Fibroblast of lung (primary cell): ENCODE measurements at regions not wholly inside any gene's neighbourhood (a gene's known extent, or its start where the extent isn't known, plus 50 kb on each side); places are given as distances from the start of the nearest gene placed in this dataset.

Experiments used
- DNase-seq, 2 donors: peaks; one replicate each; pipeline versions ENCODE4 v3.0.0 to v3.0.0-alpha.2; 2010; ENCODE audit warnings: low read depth in 2 of 2
- H2AFZ ChIP-seq: 2 replicates; pipeline ENCODE4 v1.5.1; 2012; ENCODE audit warnings: low read length, control low read depth, inconsistent platforms
- H3K27ac ChIP-seq: 2 replicates; pipeline ENCODE4 v1.5.1; 2011; ENCODE audit warnings: low read length, control low read depth; ENCODE audit not compliant: insufficient read depth
- H3K27me3 ChIP-seq: 2 replicates; pipeline ENCODE4 v1.5.1; 2011; ENCODE audit warnings: mild to moderate bottlenecking, low read length; ENCODE audit not compliant: control insufficient read depth, insufficient read depth
- H3K36me3 ChIP-seq: 2 replicates; pipeline ENCODE4 v1.5.1; 2011; ENCODE audit warnings: low read length; ENCODE audit not compliant: control insufficient read depth, insufficient read depth
- H3K4me1 ChIP-seq: 2 replicates; pipeline ENCODE4 v1.5.1; 2011; ENCODE audit warnings: low read length; ENCODE audit not compliant: control insufficient read depth, insufficient read depth; ENCODE audit errors: extremely low read depth
- H3K4me2 ChIP-seq: 2 replicates; pipeline ENCODE4 v1.5.1; 2011; ENCODE audit warnings: low read length, control low read depth; ENCODE audit not compliant: insufficient read depth; ENCODE audit errors: extremely low read depth
- H3K4me3 ChIP-seq, 4 experiments: fragments of 200-600 bp in 1 of 4; sonication (generic) in 1 of 4; replicated peaks in 1 of 4; 2 replicates each; pipeline ENCODE4 v1.5.1; 2011 to 2016; ENCODE audit warnings: low read length in 4 of 4, low read depth in 3 of 4, mild to moderate bottlenecking in 3 of 4, control low read depth in 2 of 4, inconsistent platforms in 1 of 4, mixed read lengths in 1 of 4; ENCODE audit not compliant: insufficient read depth in 1 of 4; ENCODE audit errors: control extremely low read depth in 1 of 4
- H3K79me2 ChIP-seq: 2 replicates; pipeline ENCODE4 v1.5.1; 2012; ENCODE audit warnings: mild to moderate bottlenecking, low read length, inconsistent platforms; ENCODE audit not compliant: control insufficient read depth, insufficient read depth
- H3K9ac ChIP-seq: 2 replicates; pipeline ENCODE4 v1.5.1; 2011; ENCODE audit warnings: mild to moderate bottlenecking, low read length, control low read depth; ENCODE audit not compliant: insufficient read depth
- H3K9me3 ChIP-seq: 2 replicates; pipeline ENCODE4 v1.5.1; 2012; ENCODE audit warnings: low read depth, low read length; ENCODE audit not compliant: control insufficient read depth, insufficient read depth
- H4K20me1 ChIP-seq: 2 replicates; pipeline ENCODE4 v1.5.1; 2011; ENCODE audit warnings: low read length; ENCODE audit not compliant: control insufficient read depth, insufficient read depth; ENCODE audit errors: extremely low read depth
- EZH2 ChIP-seq: IDR thresholded peaks from 2 replicates; pipeline ENCODE4 v1.5.1; 2012; ENCODE audit warnings: low read length, control low read depth, mild to moderate bottlenecking; ENCODE audit errors: missing control alignments
- TF ChIP-seq, protein P1 (sequence below), 2 donors: IDR thresholded peaks in 1 of 2; conservative IDR thresholded peaks in 1 of 2; 1 replicate in 1 of 2; 2 replicates in 1 of 2; pipeline ENCODE4 v1.5.1; 2011 to 2012; ENCODE audit warnings: low read length in 2 of 2, control low read depth in 1 of 2, inconsistent platforms in 1 of 2, low read depth in 1 of 2, mild to moderate bottlenecking in 1 of 2

DNA sequence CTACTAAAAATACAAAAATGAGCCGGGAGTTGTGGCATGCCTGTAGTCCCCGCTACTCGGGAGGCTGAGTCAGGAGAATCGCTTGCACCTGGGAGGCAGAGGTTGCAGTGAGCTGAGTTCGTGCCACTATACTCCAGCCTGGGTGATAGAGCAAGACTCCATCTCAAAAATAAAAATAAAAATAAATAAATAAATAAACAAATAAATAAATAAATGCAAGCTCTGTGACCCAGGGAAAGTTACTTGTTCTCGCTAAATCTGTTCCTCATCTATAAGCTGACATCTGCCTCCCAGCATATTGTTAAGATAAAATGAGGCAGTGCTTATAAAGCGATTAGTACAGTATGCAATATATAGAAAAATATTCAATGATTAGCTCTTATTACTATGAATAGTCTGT lies 56.4 kb upstream of the STK38L start:
- peaks cover 10% of the 10 kb centered on the region for H3K4me1 ChIP-seq
- no peak overlapping the region for H3K4me2 ChIP-seq
- no peak overlapping the region for H3K9ac ChIP-seq
- H2AFZ ChIP-seq, result no peak overlapping the region
- TF ChIP-seq EZH2, result no peak
- TF ChIP-seq, protein P1, sequence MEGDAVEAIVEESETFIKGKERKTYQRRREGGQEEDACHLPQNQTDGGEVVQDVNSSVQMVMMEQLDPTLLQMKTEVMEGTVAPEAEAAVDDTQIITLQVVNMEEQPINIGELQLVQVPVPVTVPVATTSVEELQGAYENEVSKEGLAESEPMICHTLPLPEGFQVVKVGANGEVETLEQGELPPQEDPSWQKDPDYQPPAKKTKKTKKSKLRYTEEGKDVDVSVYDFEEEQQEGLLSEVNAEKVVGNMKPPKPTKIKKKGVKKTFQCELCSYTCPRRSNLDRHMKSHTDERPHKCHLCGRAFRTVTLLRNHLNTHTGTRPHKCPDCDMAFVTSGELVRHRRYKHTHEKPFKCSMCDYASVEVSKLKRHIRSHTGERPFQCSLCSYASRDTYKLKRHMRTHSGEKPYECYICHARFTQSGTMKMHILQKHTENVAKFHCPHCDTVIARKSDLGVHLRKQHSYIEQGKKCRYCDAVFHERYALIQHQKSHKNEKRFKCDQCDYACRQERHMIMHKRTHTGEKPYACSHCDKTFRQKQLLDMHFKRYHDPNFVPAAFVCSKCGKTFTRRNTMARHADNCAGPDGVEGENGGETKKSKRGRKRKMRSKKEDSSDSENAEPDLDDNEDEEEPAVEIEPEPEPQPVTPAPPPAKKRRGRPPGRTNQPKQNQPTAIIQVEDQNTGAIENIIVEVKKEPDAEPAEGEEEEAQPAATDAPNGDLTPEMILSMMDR (conservative IDR thresholded peaks at IDR 0.05 in 1 of 2, IDR thresholded peaks at IDR 0.05 in 1 of 2; ENCODE audit: low read depth in 1 of 2, low read length in 2 of 2), result no peak
- no peaks in the 10 kb centered on the region for H3K27me3 ChIP-seq
- no peak overlapping the region for H3K27ac ChIP-seq
- H3K4me3 ChIP-seq, result no peak overlapping the region
- H3K36me3 ChIP-seq, result no peaks in the 10 kb centered on the region
- no peak for DNase-seq
- no peaks in the 10 kb centered on the region for H4K20me1 ChIP-seq
- no peaks in the 10 kb centered on the region for H3K9me3 ChIP-seq
- H3K79me2 ChIP-seq, result no peaks in the 10 kb centered on the region

DNA sequence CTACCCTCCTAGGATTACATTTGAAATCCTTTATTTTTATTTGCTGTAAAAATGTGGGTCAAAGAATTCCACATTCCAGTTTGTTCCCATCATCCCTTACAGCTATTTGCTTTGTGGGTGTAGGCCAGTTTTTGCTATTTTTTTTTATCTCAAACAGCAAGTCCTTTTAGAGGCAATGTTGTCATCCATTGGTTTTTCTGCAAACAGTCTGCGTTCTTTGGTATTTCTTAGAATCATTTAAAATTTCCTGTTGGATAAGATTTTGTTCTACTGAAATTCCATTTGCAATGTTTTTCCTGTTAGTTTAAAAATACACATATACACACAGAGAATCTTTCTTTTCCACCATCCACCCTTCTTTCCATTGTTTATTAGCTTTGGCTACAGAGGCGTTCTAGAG lies 53.3 kb upstream of the STK38L start:
- Histone ChIP-seq H3K27me3 (no peaks in the 10 kb centered on the region), H3K9me3 (no peaks in the 10 kb centered on the region), H3K79me2 (no peaks in the 10 kb centered on the region), H4K20me1 (no peaks in the 10 kb centered on the region), H3K4me1 (peaks cover 25% of the 10 kb centered on the region), H3K9ac (no peak overlapping the region), H3K36me3 (no peaks in the 10 kb centered on the region), H3K4me2 (no peak overlapping the region), H3K4me3 (no peak overlapping the region), H3K27ac (no peak overlapping the region), H2AFZ (no peak overlapping the region)
- peak; percentile 87 to 91 for DNase-seq
- no peak for TF ChIP-seq EZH2
- TF ChIP-seq, protein P1 (conservative IDR thresholded peaks at IDR 0.05 in 1 of 2, IDR thresholded peaks at IDR 0.05 in 1 of 2; ENCODE audit: low read depth in 1 of 2, low read length in 2 of 2), result no peak

DNA sequence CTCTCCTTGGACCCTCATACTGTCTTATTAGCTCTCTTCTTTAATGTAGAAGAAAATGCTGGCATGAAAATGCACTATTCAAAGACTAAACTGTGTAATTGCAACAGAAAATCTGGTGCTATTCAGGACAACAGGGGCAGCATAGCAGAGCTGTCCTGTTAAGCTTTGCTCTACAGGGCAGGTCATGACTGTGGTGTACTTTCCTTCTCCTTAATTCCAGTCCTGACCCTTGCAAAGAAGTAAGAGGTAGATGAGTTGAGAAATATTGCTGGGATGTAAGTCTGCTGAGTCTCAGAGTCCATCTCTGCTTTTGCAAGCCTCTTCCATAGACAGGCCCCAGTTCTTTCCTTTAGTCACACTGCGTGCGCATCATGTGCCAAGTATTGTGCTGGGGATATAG lies 52.6 kb upstream of the STK38L start:
- H3K4me2 ChIP-seq, result no peak overlapping the region
- peaks cover 22% of the 10 kb centered on the region for H3K4me1 ChIP-seq
- H3K4me3 ChIP-seq, result no peak overlapping the region
- no peaks in the 10 kb centered on the region for H3K27me3 ChIP-seq
- no peaks in the 10 kb centered on the region for H3K9me3 ChIP-seq
- peak in 1 of 2 donors; percentile 19 for DNase-seq
- no peak overlapping the region for H3K9ac ChIP-seq
- no peak for TF ChIP-seq EZH2
- TF ChIP-seq, protein P1 (conservative IDR thresholded peaks at IDR 0.05 in 1 of 2, IDR thresholded peaks at IDR 0.05 in 1 of 2; ENCODE audit: low read depth in 1 of 2, low read length in 2 of 2), result no peak
- no peaks in the 10 kb centered on the region for H3K79me2 ChIP-seq
- no peak overlapping the region for H2AFZ ChIP-seq
- no peaks in the 10 kb centered on the region for H4K20me1 ChIP-seq
- H3K36me3 ChIP-seq, result no peaks in the 10 kb centered on the region
- H3K27ac ChIP-seq, result no peak overlapping the region
